ENCODE measurements at regions not wholly inside any gene's neighbourhood (a gene's known extent, or its start where the extent isn't known, plus 50 kb on each side); places are given as distances from the start of the nearest gene placed in this dataset.

DNA sequence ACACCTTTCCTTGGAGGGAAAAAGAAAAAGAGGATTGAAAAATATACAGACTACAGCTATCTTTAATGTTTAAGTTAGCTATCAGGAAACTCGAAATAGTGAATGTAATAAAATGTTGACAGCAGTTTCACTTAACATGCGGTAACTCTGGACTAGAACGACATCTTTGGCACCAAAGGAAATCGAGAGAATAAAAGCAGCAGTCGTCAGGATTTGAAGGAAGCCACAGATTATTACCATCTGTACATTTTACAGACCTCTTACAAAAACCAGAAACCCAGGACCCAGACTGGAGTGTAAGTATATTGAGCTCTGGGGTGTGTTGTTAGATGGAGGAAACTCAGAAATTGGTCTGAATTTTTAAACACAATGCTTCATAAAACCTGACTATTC, 51.6 kb upstream of the STOX2 start:
- DNase-seq: no peak
